H9 (cell line): ENCODE measurements at regions not wholly inside any gene's neighbourhood (a gene's known extent, or its start where the extent isn't known, plus 50 kb on each side); places are given as distances from the start of the nearest gene placed in this dataset.

Experiments
- DNase-seq: peaks from one replicate; pipeline ENCODE4 v3.0.0-alpha.2; 2017
- H2AFZ ChIP-seq: one replicate; pipeline ENCODE4 v1.6.1; 2013; ENCODE audit warnings: mild to moderate bottlenecking, low read length, control low read depth, moderate library complexity
- H2AK5ac ChIP-seq: 2 replicates; pipeline ENCODE4 v1.6.1; 2013; ENCODE audit warnings: low read length, control low read depth, mixed read lengths; ENCODE audit not compliant: insufficient read length
- H2BK120ac ChIP-seq: one replicate; pipeline ENCODE4 v1.6.1; 2013; ENCODE audit warnings: low read depth, mild to moderate bottlenecking, low read length, control low read depth, inconsistent platforms; ENCODE audit not compliant: poor library complexity, severe bottlenecking
- H2BK12ac ChIP-seq: 2 replicates; pipeline ENCODE4 v1.6.1; 2013; ENCODE audit warnings: low read length, control low read depth, mixed read lengths, low read depth; ENCODE audit not compliant: insufficient read length
- H2BK15ac ChIP-seq: 2 replicates; pipeline ENCODE4 v1.6.1; 2013; ENCODE audit warnings: low read depth, low read length, control low read depth
- H2BK20ac ChIP-seq: one replicate; pipeline ENCODE4 v1.6.1; 2013; ENCODE audit warnings: low read depth, mild to moderate bottlenecking, low read length, control low read depth, inconsistent platforms; ENCODE audit not compliant: poor library complexity, severe bottlenecking
- H2BK5ac ChIP-seq: 2 replicates; pipeline ENCODE4 v1.6.1; 2013; ENCODE audit warnings: low read length, control low read depth, mixed read lengths; ENCODE audit not compliant: insufficient read length
- H3K14ac ChIP-seq: 2 replicates; pipeline ENCODE4 v1.6.1; 2013; ENCODE audit warnings: low read length, control low read depth; ENCODE audit not compliant: insufficient read depth
- H3K18ac ChIP-seq: 2 replicates; pipeline ENCODE4 v1.6.1; 2013; ENCODE audit warnings: low read depth, mild to moderate bottlenecking, mixed read lengths, low read length, control low read depth; ENCODE audit not compliant: insufficient read length
- H3K23ac ChIP-seq: 2 replicates; pipeline ENCODE4 v1.6.1; 2013; ENCODE audit warnings: low read length, control low read depth, mixed read lengths, low read depth; ENCODE audit not compliant: insufficient read length
- H3K23me2 ChIP-seq: 2 replicates; pipeline ENCODE4 v1.6.1; 2013; ENCODE audit warnings: low read depth, mild to moderate bottlenecking, mixed read lengths, low read length, control low read depth; ENCODE audit not compliant: insufficient read length, poor library complexity, severe bottlenecking
- H3K27ac ChIP-seq: 2 replicates; pipeline ENCODE4 v1.5.1; 2013; ENCODE audit warnings: low read length, control low read depth, mixed read lengths, low read depth; ENCODE audit not compliant: insufficient read length
- H3K27me3 ChIP-seq: 2 replicates; pipeline ENCODE4 v1.6.1; 2013; ENCODE audit warnings: low read length, control low read depth, inconsistent platforms; ENCODE audit not compliant: insufficient read depth
- H3K4ac ChIP-seq: 2 replicates; pipeline ENCODE4 v1.6.1; 2013; ENCODE audit warnings: low read depth, mild to moderate bottlenecking, control low read depth, inconsistent platforms, low read length, moderate library complexity
- H3K4me1 ChIP-seq: 2 replicates; pipeline ENCODE4 v1.6.1; 2013; ENCODE audit warnings: low read length, control low read depth, inconsistent platforms; ENCODE audit not compliant: insufficient read depth
- H3K4me2 ChIP-seq: 2 replicates; pipeline ENCODE4 v1.6.1; 2013; ENCODE audit warnings: low read length, control low read depth, mixed read lengths; ENCODE audit not compliant: insufficient read length, insufficient read depth
- H3K56ac ChIP-seq: 2 replicates; pipeline ENCODE4 v1.6.1; 2013; ENCODE audit warnings: low read depth, mild to moderate bottlenecking, mixed read lengths, low read length, control low read depth; ENCODE audit not compliant: insufficient read length
- H3K79me1 ChIP-seq: 2 replicates; pipeline ENCODE4 v1.6.1; 2013; ENCODE audit warnings: low read depth, mild to moderate bottlenecking, moderate library complexity, low read length, control low read depth, inconsistent platforms; ENCODE audit not compliant: insufficient read depth, poor library complexity, severe bottlenecking
- H3K79me2 ChIP-seq: 2 replicates; pipeline ENCODE4 v1.6.1; 2013; ENCODE audit warnings: low read length, control low read depth, inconsistent platforms; ENCODE audit not compliant: insufficient read depth
- H3K9ac ChIP-seq: 2 replicates; pipeline ENCODE4 v1.6.1; 2013; ENCODE audit warnings: low read length, control low read depth, mixed read lengths; ENCODE audit not compliant: insufficient read length; ENCODE audit errors: extremely low read depth
- H3K9me3 ChIP-seq: one replicate; pipeline ENCODE4 v1.6.1; 2013; ENCODE audit warnings: low read depth, low read length, inconsistent platforms; ENCODE audit not compliant: control insufficient read depth
- H3T11ph ChIP-seq: one replicate; pipeline ENCODE4 v1.6.1; 2013; ENCODE audit warnings: mild to moderate bottlenecking, low read length, control low read depth, inconsistent platforms
- H4K20me1 ChIP-seq: one replicate; pipeline ENCODE4 v1.6.1; 2013; ENCODE audit not compliant: control insufficient read depth, insufficient read length, insufficient read depth
- H4K5ac ChIP-seq: 2 replicates; pipeline ENCODE4 v1.6.1; 2013; ENCODE audit warnings: low read depth, mild to moderate bottlenecking, mixed read lengths, low read length, control low read depth; ENCODE audit not compliant: insufficient read length
- H4K8ac ChIP-seq: replicated peaks from 2 replicates; pipeline ENCODE4 v1.6.1; 2013; ENCODE audit warnings: low read length, control low read depth, mixed read lengths, low read depth; ENCODE audit not compliant: insufficient read length
- H4K91ac ChIP-seq: 2 replicates; pipeline ENCODE4 v1.6.1; 2013; ENCODE audit warnings: low read depth, mild to moderate bottlenecking, moderate library complexity, mixed read lengths, low read length, control low read depth; ENCODE audit not compliant: insufficient read length
- H3K27ac Mint-ChIP-seq, 3 experiments: 2 replicates in 2 of 3; 3 replicates in 1 of 3; pipeline ENCODE4 v1.8.0; 2020 to 2021; ENCODE audit warnings: mixed read lengths in 3 of 3, mild to moderate bottlenecking in 1 of 3, moderate library complexity in 1 of 3
- H3K27me3 Mint-ChIP-seq: 2 replicates; pipeline ENCODE4 v1.8.0; 2021; ENCODE audit warnings: low read depth, mild to moderate bottlenecking, moderate library complexity, mixed read lengths
- H3K36me3 Mint-ChIP-seq, 3 experiments: 2 replicates in 2 of 3; 3 replicates in 1 of 3; pipeline ENCODE4 v1.8.0; 2020 to 2021; ENCODE audit warnings: low read depth in 3 of 3, mixed read lengths in 3 of 3; ENCODE audit not compliant: insufficient read depth in 1 of 3
- H3K4me1 Mint-ChIP-seq, 2 experiments: 2 replicates each; pipeline ENCODE4 v1.8.0; 2020; ENCODE audit warnings: mixed read lengths in 2 of 2
- H3K4me3 Mint-ChIP-seq, 2 experiments: 2 replicates in 1 of 2; 3 replicates in 1 of 2; pipeline ENCODE4 v1.8.0; 2020 to 2021; ENCODE audit warnings: mild to moderate bottlenecking in 2 of 2, mixed read lengths in 2 of 2, moderate library complexity in 1 of 2
- H3K9me3 Mint-ChIP-seq, 2 experiments: 2 replicates in 1 of 2; 3 replicates in 1 of 2; pipeline ENCODE4 v1.8.0; 2020; ENCODE audit warnings: mild to moderate bottlenecking in 2 of 2, mixed read lengths in 2 of 2, moderate library complexity in 1 of 2
- WGBS: extraction: QIAGEN DNeasy Blood & Tissue Kit; methylation state at CpG from one replicate; pipeline ENCODE4 v1.1.7; 2013; ENCODE audit warnings: missing lambda C conversion rate, low lambda C conversion rate, mixed read lengths; ENCODE audit not compliant: insufficient read length; ENCODE audit errors: extremely low coverage; 5-methylcytosine and 5-hydroxymethylcytosine counted together
- TF ChIP-seq, protein P1 (sequence below): fragments of 200-600 bp; sonication (generic); conservative IDR thresholded peaks from 3 replicates; pipeline ENCODE4 v1.8.0; 2021; ENCODE audit warnings: antibody characterized with exemption, mild to moderate bottlenecking

DNA sequence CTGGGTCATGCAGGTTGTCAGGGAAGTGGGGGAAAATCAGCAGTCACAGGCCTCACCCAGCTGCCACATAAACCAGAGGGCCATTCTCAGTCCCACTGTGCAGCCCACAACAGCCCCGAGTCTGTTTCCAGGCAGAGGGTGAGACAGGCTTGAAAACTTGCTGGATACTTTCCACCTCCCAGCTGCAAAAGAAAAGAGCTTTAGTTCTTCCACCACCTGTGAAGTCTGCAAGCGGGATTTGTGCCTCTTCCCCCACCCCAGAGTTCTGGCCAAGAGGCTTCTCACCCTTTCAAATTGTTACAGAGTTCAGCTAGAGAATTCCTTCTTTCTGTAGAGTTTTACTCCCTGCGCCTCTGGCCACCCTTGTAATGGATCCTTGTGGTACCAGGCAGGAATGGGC is 115.5 kb upstream of the ZDHHC15 start:
- H3K9me3 ChIP-seq: peaks cover 37% of the 10 kb centered on the region
- Mint-ChIP-seq H3K27me3 (no peaks in the 10 kb centered on the region; the same call in 1 of the 2 replicates), H3K4me3 (no peak overlapping the region), H3K9me3 (peaks cover 29 to 45% of the 10 kb centered on the region in 2 experiments), H3K4me1 (peaks cover 0 to 2% of the 10 kb centered on the region in 2 experiments; a peak in 1 of 4 replicates), H3K27ac (no peak overlapping the region; a peak in 1 of 7 replicates), H3K36me3 (peaks cover 17 to 26% (median 19%) of the 10 kb centered on the region in 3 experiments)
- DNase-seq: no peak
- WGBS: no CpG with 5 or more reads among the region's 3 CpGs
- H3K14ac ChIP-seq: no peak overlapping the region
- no peak overlapping the region for H2BK12ac ChIP-seq
- TF ChIP-seq, protein P1, sequence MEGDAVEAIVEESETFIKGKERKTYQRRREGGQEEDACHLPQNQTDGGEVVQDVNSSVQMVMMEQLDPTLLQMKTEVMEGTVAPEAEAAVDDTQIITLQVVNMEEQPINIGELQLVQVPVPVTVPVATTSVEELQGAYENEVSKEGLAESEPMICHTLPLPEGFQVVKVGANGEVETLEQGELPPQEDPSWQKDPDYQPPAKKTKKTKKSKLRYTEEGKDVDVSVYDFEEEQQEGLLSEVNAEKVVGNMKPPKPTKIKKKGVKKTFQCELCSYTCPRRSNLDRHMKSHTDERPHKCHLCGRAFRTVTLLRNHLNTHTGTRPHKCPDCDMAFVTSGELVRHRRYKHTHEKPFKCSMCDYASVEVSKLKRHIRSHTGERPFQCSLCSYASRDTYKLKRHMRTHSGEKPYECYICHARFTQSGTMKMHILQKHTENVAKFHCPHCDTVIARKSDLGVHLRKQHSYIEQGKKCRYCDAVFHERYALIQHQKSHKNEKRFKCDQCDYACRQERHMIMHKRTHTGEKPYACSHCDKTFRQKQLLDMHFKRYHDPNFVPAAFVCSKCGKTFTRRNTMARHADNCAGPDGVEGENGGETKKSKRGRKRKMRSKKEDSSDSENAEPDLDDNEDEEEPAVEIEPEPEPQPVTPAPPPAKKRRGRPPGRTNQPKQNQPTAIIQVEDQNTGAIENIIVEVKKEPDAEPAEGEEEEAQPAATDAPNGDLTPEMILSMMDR: no peak
- no peak overlapping the region for H3K56ac ChIP-seq
- no peak overlapping the region for H2AFZ ChIP-seq
- H2BK20ac ChIP-seq: no peak overlapping the region
- H3K4me1 ChIP-seq: no peaks in the 10 kb centered on the region
- H4K20me1 ChIP-seq: no peaks in the 10 kb centered on the region
- no peaks in the 10 kb centered on the region for H3K23me2 ChIP-seq
- H3K9ac ChIP-seq: no peak overlapping the region
- no peak overlapping the region for H2BK5ac ChIP-seq
- H2BK120ac ChIP-seq: no peak overlapping the region
- no peak overlapping the region for H3K23ac ChIP-seq
- no peak overlapping the region for H3K4ac ChIP-seq
- H3K79me2 ChIP-seq: no peaks in the 10 kb centered on the region
- no peak overlapping the region for H4K91ac ChIP-seq
- H3K27ac ChIP-seq: no peak overlapping the region
- no peak overlapping the region for H4K8ac ChIP-seq
- no peaks in the 10 kb centered on the region for H3K79me1 ChIP-seq
- no peak overlapping the region for H4K5ac ChIP-seq
- no peaks in the 10 kb centered on the region for H3K27me3 ChIP-seq
- no peak overlapping the region for H3K18ac ChIP-seq
- H3K4me2 ChIP-seq: no peak overlapping the region
- H2AK5ac ChIP-seq: no peak overlapping the region
- H2BK15ac ChIP-seq: no peak overlapping the region
- no peak overlapping the region for H3T11ph ChIP-seq
